ENCODE measurements at regions not wholly inside any gene's neighbourhood (a gene's known extent, or its start where the extent isn't known, plus 50 kb on each side); places are given as distances from the start of the nearest gene placed in this dataset.

- FAIRE-seq (no peak), DNase-seq (ENCODE audit: low spot score) (no peak), ATAC-seq (no peak)
- no CpG with 5 or more reads among the region's 2 CpGs for WGBS (ENCODE audit: low lambda C conversion rate)
- ChIA-PET CTCF (ENCODE audit: low intra/inter-chr PET ratio, low total read pairs) (no interaction called here), POLR2A (no interaction called here)
- no peak overlapping the region for H3K4me3 ChIP-seq (replicated peaks in 1 of 3; ENCODE audit: insufficient read depth in 1 of 3, low read depth in 2 of 3, low read length in 3 of 3)
- H3K4me1 ChIP-seq (ENCODE audit: insufficient read depth, low read length) = peaks cover 14% of the 10 kb centered on the region
- H2AFZ ChIP-seq (ENCODE audit: low read length) = no peak overlapping the region
- TF ChIP-seq SP140L (CRISPR knock-in tag; IDR thresholded peaks at IDR 0.05; ENCODE audit: borderline replicate concordance) (no peak), NPAS2 (CRISPR knock-in tag; IDR thresholded peaks at IDR 0.05; ENCODE audit: borderline replicate concordance) (no peak), FOXA3 (CRISPR knock-in tag; IDR thresholded peaks at IDR 0.05) (no peak), ZNF777 (CRISPR knock-in tag; IDR thresholded peaks at IDR 0.05) (no peak), ZNF280D (CRISPR knock-in tag; IDR thresholded peaks at IDR 0.05) (no peak), ISL2 (CRISPR knock-in tag; IDR thresholded peaks at IDR 0.05) (no peak), ZNF556 (CRISPR knock-in tag; IDR thresholded peaks at IDR 0.05; ENCODE audit: borderline replicate concordance) (no peak), DR1 (CRISPR knock-in tag; IDR thresholded peaks at IDR 0.05) (no peak), ZSCAN31 (CRISPR knock-in tag; IDR thresholded peaks at IDR 0.05; ENCODE audit: low read depth) (no peak), SIX1 (CRISPR knock-in tag; IDR thresholded peaks at IDR 0.05; ENCODE audit: borderline replicate concordance) (no peak), ZBTB4 (CRISPR knock-in tag; IDR thresholded peaks at IDR 0.05; ENCODE audit: borderline replicate concordance) (no peak)
- intact Hi-C loops (cut with micrococcal nuclease; ENCODE audit: unreplicated experiment) = no loop called here
- H3K9ac ChIP-seq (ENCODE audit: insufficient read depth, low read depth, low read length) = no peak overlapping the region
- H3K27me3 ChIP-seq (ENCODE audit: control insufficient read depth in 1 of 2, insufficient read depth in 2 of 2, low read length in 2 of 2) = no peaks in the 10 kb centered on the region
- H3K4me2 ChIP-seq (ENCODE audit: low read depth, low read length) = no peak overlapping the region
- H3K36me3 ChIP-seq (replicated peaks in 1 of 2; ENCODE audit: control insufficient read depth in 1 of 2, insufficient read depth in 2 of 2, low read length in 2 of 2) = no peaks in the 10 kb centered on the region
- H3K9me3 ChIP-seq (ENCODE audit: low read length) = no peaks in the 10 kb centered on the region
- no peak overlapping the region for H3K27ac ChIP-seq (ENCODE audit: extremely low read length, insufficient read depth, low read length)
- no peaks in the 10 kb centered on the region; the same call in 1 of the 2 replicates for H4K20me1 ChIP-seq (ENCODE audit: insufficient read depth, low read length)
- in situ Hi-C loops (cut with HindIII; ENCODE audit: extremely low pct_ligation_motif_present, low pct_unique_long_range_greater_than_20kb) = no loop called here
- no TSS peak for BruUV-seq (replicated peaks)
- no peaks in the 10 kb centered on the region for H3K79me2 ChIP-seq (ENCODE audit: insufficient read depth, low read length)
Measured at GRCh38 chr10:27599546-27599945, 95.4 kb downstream of the RAB18 start.

Data from HepG2 (cell line).